ENCODE measurements at regions not wholly inside any gene's neighbourhood (a gene's known extent, or its start where the extent isn't known, plus 50 kb on each side); places are given as distances from the start of the nearest gene placed in this dataset.
"Not testable (repeated sequence)": the region's sequence is repeated elsewhere in the genome, so short reads cannot be mapped to it uniquely, and the experiment has no call there.

GRCh38 chr6:112689183-112689858 lies 342.2 kb downstream of the RFPL4B start:
- TF ChIP-seq CTCF (IDR thresholded peaks at IDR 0.05); POLR2A (IDR thresholded peaks at IDR 0.05; ENCODE audit: low read depth); EP300 (IDR thresholded peaks at IDR 0.05): not testable (repeated sequence)
